ENCODE measurements at regions not wholly inside any gene's neighbourhood (a gene's known extent, or its start where the extent isn't known, plus 50 kb on each side); places are given as distances from the start of the nearest gene placed in this dataset.

- no peak for DNase-seq (ENCODE audit: low spot score)
These were observed 539.9 kb downstream of the NR4A2 start for GRCh38 chr2:155792666-155793065.

GRCh38 chr2:155770516-155770915, 562.0 kb downstream of the NR4A2 start:
- DNase-seq (ENCODE audit: low spot score) = no peak

- no peak for DNase-seq (ENCODE audit: low spot score)
These were observed 566.0 kb downstream of the NR4A2 start for GRCh38 chr2:155766342-155767115.

- no peak for DNase-seq (ENCODE audit: low spot score)
These were observed 577.0 kb downstream of the NR4A2 start for GRCh38 chr2:155755481-155755880.

- DNase-seq (ENCODE audit: low spot score) = no peak
These were observed 584.4 kb downstream of the NR4A2 start for GRCh38 chr2:155748131-155748530.

- DNase-seq (ENCODE audit: low spot score) = no peak
These were observed 585.0 kb downstream of the NR4A2 start for GRCh38 chr2:155747531-155747930.

- DNase-seq (ENCODE audit: low spot score) = no peak
These were observed 599.2 kb downstream of the NR4A2 start for GRCh38 chr2:155733091-155733853.

- DNase-seq (ENCODE audit: low spot score) = no peak
These were observed 601.7 kb downstream of the NR4A2 start for GRCh38 chr2:155730804-155731203.

GRCh38 chr2:155727187-155727895, 605.2 kb downstream of the NR4A2 start:
- no peak for DNase-seq (ENCODE audit: low spot score)

GRCh38 chr2:155722290-155722689, 610.2 kb downstream of the NR4A2 start:
- DNase-seq (ENCODE audit: low spot score) = no peak

GRCh38 chr2:155715705-155716104, 616.8 kb downstream of the NR4A2 start:
- DNase-seq (ENCODE audit: low spot score) = no peak

- DNase-seq (ENCODE audit: low spot score) = no peak
These were observed 617.5 kb downstream of the NR4A2 start for GRCh38 chr2:155714983-155715382.

GRCh38 chr2:155708071-155708470, 624.5 kb downstream of the NR4A2 start:
- DNase-seq (ENCODE audit: low spot score) = no peak

- DNase-seq (ENCODE audit: low spot score) = no peak
These were observed 628.6 kb downstream of the NR4A2 start for GRCh38 chr2:155703917-155704316.

- DNase-seq (ENCODE audit: low spot score) = no peak
These were observed 629.5 kb downstream of the NR4A2 start for GRCh38 chr2:155703048-155703447.

- no peak for DNase-seq (ENCODE audit: low spot score)
These were observed 630.8 kb downstream of the NR4A2 start for GRCh38 chr2:155701721-155702120.

- DNase-seq (ENCODE audit: low spot score) = no peak
These were observed 636.0 kb downstream of the NR4A2 start for GRCh38 chr2:155696571-155696970.

- no peak for DNase-seq (ENCODE audit: low spot score)
These were observed 637.0 kb downstream of the NR4A2 start for GRCh38 chr2:155695505-155695904.

- DNase-seq (ENCODE audit: low spot score) = no peak
These were observed 639.7 kb downstream of the NR4A2 start for GRCh38 chr2:155692856-155693255.

GRCh38 chr2:155692106-155692505, 640.4 kb downstream of the NR4A2 start:
- DNase-seq (ENCODE audit: low spot score) = no peak

GRCh38 chr2:155690785-155691184, 641.7 kb downstream of the NR4A2 start:
- no peak for DNase-seq (ENCODE audit: low spot score)

GRCh38 chr2:155689791-155690190, 642.7 kb downstream of the NR4A2 start:
- DNase-seq (ENCODE audit: low spot score) = no peak

GRCh38 chr2:155687181-155687580, 645.3 kb downstream of the NR4A2 start:
- DNase-seq (ENCODE audit: low spot score) = no peak
